Small intestine (tissue), 7 donors: ENCODE measurements at regions not wholly inside any gene's neighbourhood (a gene's known extent, or its start where the extent isn't known, plus 50 kb on each side); places are given as distances from the start of the nearest gene placed in this dataset.
A peak's percentile ranks its signal among the peaks of the same experiment; 100 is the strongest.
"Not testable (repeated sequence)": the region's sequence is repeated elsewhere in the genome, so short reads cannot be mapped to it uniquely, and the experiment has no call there.

ENCODE experiments used
- DNase-seq, 2 donors: peaks; one replicate each; pipeline versions ENCODE4 v3.0.0 to v3.0.0-alpha.2; 2013
- FAIRE-seq: peaks from 2 replicates; lab custom pipeline; 2012; peaks lifted over from hg19 to GRCh38; lab: Jason Lieb, UNC
- H3K27ac ChIP-seq, 3 donors: one replicate each; pipeline ENCODE4 v1.5.1; 2013; ENCODE audit warnings: low read length in 2 of 3, mild to moderate bottlenecking in 2 of 3, control low read depth in 1 of 3, inconsistent platforms in 1 of 3, low read depth in 1 of 3, moderate library complexity in 1 of 3
- H3K27me3 ChIP-seq, 3 donors: one replicate each; pipeline ENCODE4 v1.6.1; 2013; ENCODE audit warnings: low read length in 3 of 3, inconsistent platforms in 1 of 3; ENCODE audit not compliant: control insufficient read depth in 3 of 3, insufficient read depth in 3 of 3
- H3K36me3 ChIP-seq, 3 donors: one replicate each; pipeline ENCODE4 v1.6.1; 2013; ENCODE audit warnings: low read length in 3 of 3, inconsistent platforms in 1 of 3, low read depth in 1 of 3, mild to moderate bottlenecking in 1 of 3, moderate library complexity in 1 of 3; ENCODE audit not compliant: control insufficient read depth in 3 of 3, insufficient read depth in 2 of 3
- H3K4me1 ChIP-seq, 3 donors: one replicate each; pipeline ENCODE4 v1.6.1; 2013; ENCODE audit warnings: low read length in 2 of 3, inconsistent platforms in 1 of 3, low read depth in 1 of 3, mild to moderate bottlenecking in 1 of 3, moderate library complexity in 1 of 3; ENCODE audit not compliant: control insufficient read depth in 3 of 3, insufficient read depth in 2 of 3
- H3K4me3 ChIP-seq, 3 donors: one replicate each; pipeline ENCODE4 v1.5.1; 2013; ENCODE audit warnings: low read length in 3 of 3, control low read depth in 1 of 3, inconsistent platforms in 1 of 3, low read depth in 1 of 3, mild to moderate bottlenecking in 1 of 3, moderate library complexity in 1 of 3
- H3K9me3 ChIP-seq, 2 donors: one replicate each; pipeline ENCODE4 v1.6.1; 2013; ENCODE audit warnings: low read depth in 1 of 2, low read length in 1 of 2; ENCODE audit not compliant: control insufficient read depth in 2 of 2, insufficient read depth in 1 of 2
- WGBS, 3 donors: extraction: QIAGEN DNeasy Blood & Tissue Kit; methylation state at CpG; one replicate each; pipeline ENCODE4 v1.1.7; 2013; 5-methylcytosine and 5-hydroxymethylcytosine counted together
- donor health status: healthy with polysubstance abuse.
- donor health status: control.
- donor health status: control.
- donor health status: Bipolar disorder and iron deficiency.
- donor health status: healthy.

GRCh38 chr19:34871911-34872310 is 54.8 kb upstream of the ZNF30 start:
- not testable (repeated sequence) for H3K27ac ChIP-seq, H3K27me3 ChIP-seq, H3K4me3 ChIP-seq, H3K36me3 ChIP-seq, FAIRE-seq, H3K4me1 ChIP-seq, DNase-seq, H3K9me3 ChIP-seq
- WGBS, 3 donors, result 82 to 86% (median 86%) methylated on average over 3 of the region's 3 CpGs

- WGBS, 3 donors, result 91 to 96% (median 91%) methylated on average over 4 of the region's 4 CpGs
These were observed 59.1 kb upstream of the ZNF30 start for GRCh38 chr19:34867631-34868030.

GRCh38 chr19:34865225-34865624 is 61.5 kb upstream of the ZNF30 start:
- FAIRE-seq, H3K36me3 ChIP-seq: not testable (repeated sequence)
- WGBS, 3 donors, result 29 to 88% (median 82%) methylated on average over 1 to 2 of the region's 2 CpGs

More at GRCh38 chr19:34867631-34868030, 59.1 kb upstream of the ZNF30 start:
- Histone ChIP-seq H3K4me3 (no peak overlapping the region), H3K4me1 (no peaks in the 10 kb centered on the region), H3K27me3 (no peaks in the 10 kb centered on the region), H3K36me3 (no peaks in the 10 kb centered on the region), H3K27ac (no peak overlapping the region), H3K9me3 (peaks cover 0 to 15% of the 10 kb centered on the region in 2 donors)
- FAIRE-seq (no peak), DNase-seq (no peak)

GRCh38 chr19:34859823-34860736 is 66.6 kb upstream of the ZNF30 start:
- not testable (repeated sequence) for FAIRE-seq, H3K27me3 ChIP-seq, H3K4me1 ChIP-seq, H3K36me3 ChIP-seq, H3K9me3 ChIP-seq
- 7 to 11% (median 7%) methylated on average over 26 to 30 of the region's 34 CpGs for WGBS, 3 donors
- Histone ChIP-seq H3K4me3 (peak overlapping the region in 2 of 3 donors; percentile 19 to 43), H3K27ac (peak overlapping the region in 1 of 3 donors; percentile 49)
- DNase-seq, result peak in 1 of 2 donors; percentile 8

More at GRCh38 chr19:34865225-34865624, 61.5 kb upstream of the ZNF30 start:
- H3K27me3 ChIP-seq, H3K27ac ChIP-seq, H3K4me3 ChIP-seq, DNase-seq, H3K4me1 ChIP-seq: not testable (repeated sequence)
- H3K9me3 ChIP-seq, result peaks cover 0 to 15% of the 10 kb centered on the region in 2 donors

- H3K4me3 ChIP-seq, H3K4me1 ChIP-seq, DNase-seq, FAIRE-seq, H3K9me3 ChIP-seq, H3K36me3 ChIP-seq, H3K27ac ChIP-seq, H3K27me3 ChIP-seq: not testable (repeated sequence)
- WGBS, 3 donors, result 84 to 91% (median 86%) methylated on average over 2 of the region's 2 CpGs
These were observed 67.4 kb upstream of the ZNF30 start for GRCh38 chr19:34859325-34859724.

GRCh38 chr19:34856052-34856451 is 70.7 kb upstream of the ZNF30 start:
- no peak overlapping the region for H3K4me3 ChIP-seq
- no peak overlapping the region for H3K27ac ChIP-seq
- H3K36me3 ChIP-seq, result no peaks in the 10 kb centered on the region
- H3K9me3 ChIP-seq, result no peaks in the 10 kb centered on the region
- H3K4me1 ChIP-seq, result peaks cover 0 to 8% (median 0%) of the 10 kb centered on the region in 3 donors
- no peaks in the 10 kb centered on the region for H3K27me3 ChIP-seq
- FAIRE-seq, result no peak
- no peak for DNase-seq

- H3K4me1 ChIP-seq, result peaks cover 0 to 8% (median 0%) of the 10 kb centered on the region in 3 donors
- peaks cover 0 to 5% (median 0%) of the 10 kb centered on the region in 3 donors for H3K36me3 ChIP-seq
- DNase-seq, result no peak
- no peak for FAIRE-seq
- no peaks in the 10 kb centered on the region for H3K9me3 ChIP-seq
- WGBS, 3 donors, result 19 to 57% (median 29%) methylated on average over 3 of the region's 3 CpGs
- H3K27me3 ChIP-seq, result no peaks in the 10 kb centered on the region
- H3K27ac ChIP-seq, result no peak overlapping the region
- H3K4me3 ChIP-seq, result no peak overlapping the region
These were observed 73.3 kb upstream of the ZNF30 start for GRCh38 chr19:34853369-34853768.

- peak in 1 of 2 donors; percentile 58 for DNase-seq
- Histone ChIP-seq H3K36me3 (peaks cover 0 to 5% (median 0%) of the 10 kb centered on the region in 3 donors), H3K27ac (no peak overlapping the region), H3K9me3 (no peaks in the 10 kb centered on the region), H3K27me3 (no peaks in the 10 kb centered on the region), H3K4me1 (peaks cover 0 to 8% (median 0%) of the 10 kb centered on the region in 3 donors), H3K4me3 (no peak overlapping the region)
- FAIRE-seq, result no peak
- WGBS, 3 donors, result 30 to 47% (median 38%) methylated on average over 5 of the region's 5 CpGs
These were observed 74.0 kb upstream of the ZNF30 start for GRCh38 chr19:34852669-34853068.
